NCI-H345 (cell line): ENCODE measurements at regions not wholly inside any gene's neighbourhood (a gene's known extent, or its start where the extent isn't known, plus 50 kb on each side); places are given as distances from the start of the nearest gene placed in this dataset.

Experiments used
- DNase-seq: peaks from one replicate; lab custom pipeline; 2025; lab: John Stamatoyannopoulos, UW

DNA sequence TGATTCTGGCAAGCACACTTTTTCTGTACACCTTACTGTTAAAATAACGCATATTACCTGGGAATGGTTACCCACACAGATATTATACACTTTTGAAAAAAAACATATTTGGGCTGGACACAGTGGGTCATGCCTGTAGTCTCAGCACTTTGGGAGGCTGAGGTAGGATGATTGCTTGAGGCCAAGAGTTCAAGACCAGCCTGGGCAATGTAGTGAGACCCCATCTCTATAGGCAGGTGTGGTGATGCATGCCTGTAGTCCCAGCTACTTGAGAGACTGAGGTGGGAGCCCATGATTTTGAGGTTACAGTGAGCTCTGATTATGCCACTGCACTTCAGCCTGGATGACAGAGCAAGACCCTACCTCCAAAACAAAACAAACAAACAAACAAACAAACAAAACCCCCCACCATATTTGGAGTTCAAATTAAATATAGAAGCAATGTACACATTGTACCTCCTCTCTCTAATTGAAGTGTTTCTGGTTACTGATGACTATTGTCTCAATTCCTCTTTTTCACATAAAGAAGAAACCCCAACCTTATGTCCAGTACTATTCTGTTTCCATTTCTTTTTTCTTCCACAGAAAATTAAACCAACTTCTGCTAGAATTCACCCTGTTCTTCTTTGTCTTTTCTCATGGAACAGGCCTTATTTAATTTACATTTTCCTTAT, 152.6 kb upstream of the UMPS start:
- DNase-seq = no peak

DNA sequence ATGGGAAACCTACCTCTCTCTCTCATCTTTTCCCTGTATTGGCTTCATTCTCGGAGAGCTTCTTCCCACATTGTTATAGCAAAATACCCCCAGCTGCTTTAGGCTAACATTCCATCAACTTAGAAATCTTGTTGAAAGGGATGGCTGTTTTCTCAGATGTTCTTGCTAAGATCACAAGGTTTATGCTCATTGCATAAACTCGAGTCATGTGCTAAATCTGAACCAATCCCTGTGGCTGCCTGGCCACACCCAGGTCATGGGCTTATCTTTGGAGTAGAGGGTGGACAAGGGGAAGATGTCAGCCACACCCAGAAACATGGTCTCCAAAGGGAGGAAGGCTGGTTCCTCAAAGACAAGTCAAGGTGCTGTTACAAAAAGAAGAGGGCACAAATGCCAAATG, 150.6 kb upstream of the UMPS start:
- DNase-seq = no peak

DNA sequence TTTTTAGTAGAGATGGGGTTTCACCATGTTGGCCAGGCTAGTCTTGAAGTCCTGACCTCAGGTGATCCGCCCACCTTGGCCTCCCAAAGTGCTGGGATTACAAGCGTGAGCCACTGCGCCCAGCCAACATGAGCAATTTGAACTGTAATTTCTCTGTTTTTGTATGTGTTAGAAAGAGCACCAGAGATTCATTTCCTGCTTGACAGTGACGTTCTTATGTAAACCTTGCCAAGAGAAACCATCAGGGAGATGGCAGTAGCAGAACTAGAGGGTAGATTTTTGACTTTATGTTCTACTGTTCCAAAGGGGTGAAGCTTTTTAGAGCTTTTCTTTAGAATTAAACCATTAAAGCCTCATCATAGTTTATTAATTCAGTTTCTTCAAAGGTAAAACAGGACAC, 148.1 kb upstream of the UMPS start:
- no peak for DNase-seq

DNA sequence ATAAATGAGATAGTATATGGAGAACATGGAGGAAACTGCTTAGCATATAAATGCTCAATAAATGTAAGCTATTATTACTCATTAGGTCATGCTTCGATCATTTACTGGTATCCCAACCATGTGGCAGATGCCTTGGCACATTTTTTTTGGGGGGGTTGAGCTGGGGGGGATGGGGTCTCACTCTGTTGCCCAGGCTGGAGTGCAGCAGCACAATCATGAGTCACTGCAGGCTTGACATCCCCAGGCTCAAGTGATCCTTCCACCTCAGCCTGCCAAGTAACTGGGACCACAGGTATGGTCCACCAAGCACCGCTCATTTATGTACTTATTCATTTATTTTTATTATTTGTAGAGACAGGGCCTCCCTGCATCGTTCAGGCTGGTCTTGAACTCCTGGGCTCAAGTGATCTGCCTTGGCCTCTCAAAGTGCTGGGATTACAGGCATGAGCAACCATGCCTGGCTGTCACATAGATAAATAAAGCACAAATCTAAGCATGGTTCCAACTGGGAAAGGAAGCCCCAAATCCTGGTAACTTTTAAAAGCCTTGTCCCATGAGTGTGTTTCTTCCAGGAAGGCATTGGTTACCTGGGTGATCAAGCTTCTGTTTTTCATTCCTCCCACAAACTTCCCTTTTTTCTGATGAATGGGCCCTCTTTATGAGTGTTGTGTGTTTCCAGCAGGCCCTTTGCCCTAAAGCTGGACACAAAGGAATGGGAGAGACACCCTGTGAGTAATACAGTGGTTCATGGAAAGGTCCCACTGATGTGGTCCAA, 147.4 kb upstream of the UMPS start:
- no peak for DNase-seq

DNA sequence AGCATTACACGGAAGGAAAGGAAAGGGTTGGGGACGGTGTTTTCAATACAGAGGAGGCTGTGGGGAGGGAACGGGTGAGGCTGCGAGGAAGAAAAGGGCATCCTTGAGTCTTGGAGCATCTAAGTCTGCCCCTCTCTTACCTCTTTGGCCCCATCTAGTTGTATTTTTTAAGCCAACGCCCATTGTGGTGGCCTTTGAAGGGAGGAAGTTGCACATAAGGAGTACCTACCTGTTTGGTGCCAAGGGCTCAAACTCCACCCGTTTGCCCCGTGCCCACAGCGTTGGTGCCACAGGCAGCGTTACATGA, 146.1 kb upstream of the UMPS start:
- no peak for DNase-seq

DNA sequence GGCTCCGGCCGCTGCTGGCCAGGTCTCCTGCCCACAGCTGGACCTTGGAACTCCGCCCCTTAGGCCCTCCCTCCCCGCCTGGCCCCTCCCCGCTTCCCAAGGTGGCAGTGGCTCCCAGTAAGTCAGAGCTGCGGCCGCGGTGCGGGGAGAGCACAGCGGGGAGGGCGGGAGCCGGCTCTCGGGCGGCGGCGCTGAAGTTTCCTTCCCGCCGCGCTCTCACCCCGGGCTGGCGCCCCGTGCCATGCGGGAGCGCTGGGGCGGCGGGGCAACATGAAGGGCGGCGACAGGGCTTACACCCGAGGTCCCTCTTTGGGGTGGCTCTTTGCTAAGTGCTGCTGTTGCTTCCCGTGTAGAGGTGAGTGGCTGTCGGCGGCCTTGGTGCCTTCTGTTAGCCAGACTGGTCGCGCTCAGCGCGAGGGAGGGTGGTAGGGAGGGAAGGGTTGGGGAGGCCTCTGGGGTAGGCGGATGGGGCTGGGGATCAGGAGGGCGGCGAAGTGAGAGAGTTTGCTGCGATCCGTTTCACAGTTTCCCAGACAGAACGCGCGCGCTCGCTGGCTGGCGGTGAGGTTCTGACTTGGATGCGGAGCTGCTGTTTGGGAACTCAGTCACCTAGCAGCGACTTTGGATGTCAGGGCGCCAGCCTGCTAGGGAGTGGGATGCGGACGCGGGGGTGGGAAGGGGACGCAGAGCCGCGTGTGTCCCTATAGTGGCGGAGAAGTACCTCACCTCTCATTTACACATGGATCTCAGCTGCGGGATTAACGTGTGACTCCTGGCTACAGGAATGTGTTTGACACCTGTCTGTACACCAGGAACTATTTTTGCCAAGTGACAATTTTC, 145.5 kb upstream of the UMPS start:
- DNase-seq = no peak

DNA sequence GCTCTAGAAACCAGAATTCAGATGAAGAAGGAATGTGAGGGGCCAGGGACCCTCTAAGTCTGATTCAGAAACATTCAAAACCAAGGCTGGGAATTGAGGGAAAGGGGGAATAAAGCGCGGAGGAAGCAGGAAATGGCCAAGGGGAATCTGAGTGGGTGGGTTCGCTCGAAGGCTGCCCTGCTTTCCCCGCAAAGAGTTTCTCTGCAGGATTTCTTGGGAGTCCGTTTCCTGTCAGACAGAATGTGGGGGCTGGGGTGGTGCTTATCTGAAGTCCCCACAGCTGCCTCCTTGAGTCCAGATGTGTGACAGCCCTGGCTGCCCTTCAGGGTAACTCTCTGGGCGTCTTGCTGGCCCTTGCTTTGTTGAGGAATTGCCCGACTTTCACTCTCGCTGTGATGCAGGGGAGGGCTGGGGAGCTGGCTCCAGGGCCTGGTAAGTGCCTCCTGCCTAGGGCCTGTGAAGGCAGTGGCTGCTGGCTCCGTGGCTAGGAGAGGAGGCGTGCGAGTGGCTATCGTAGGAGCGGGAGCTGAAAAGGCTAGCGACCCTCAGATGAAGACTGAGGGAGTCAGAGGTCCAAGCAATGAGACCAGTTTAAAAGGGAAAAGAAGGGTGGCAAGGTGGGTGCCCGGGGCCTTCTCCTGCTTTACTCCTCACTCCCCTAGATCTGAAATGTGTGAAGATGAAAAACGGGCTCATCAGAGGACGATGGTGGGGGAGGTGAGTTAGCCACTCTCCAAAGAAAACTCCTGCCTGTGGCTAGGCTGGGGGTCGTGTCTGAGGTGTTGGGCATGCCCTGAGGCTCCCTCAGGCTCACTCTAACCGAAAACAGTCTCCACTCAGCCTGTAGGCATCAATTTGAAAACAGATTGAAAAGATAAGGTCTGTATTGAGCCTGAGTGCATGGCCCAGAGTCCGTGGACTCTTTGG, 143.9 kb upstream of the UMPS start:
- DNase-seq = no peak

DNA sequence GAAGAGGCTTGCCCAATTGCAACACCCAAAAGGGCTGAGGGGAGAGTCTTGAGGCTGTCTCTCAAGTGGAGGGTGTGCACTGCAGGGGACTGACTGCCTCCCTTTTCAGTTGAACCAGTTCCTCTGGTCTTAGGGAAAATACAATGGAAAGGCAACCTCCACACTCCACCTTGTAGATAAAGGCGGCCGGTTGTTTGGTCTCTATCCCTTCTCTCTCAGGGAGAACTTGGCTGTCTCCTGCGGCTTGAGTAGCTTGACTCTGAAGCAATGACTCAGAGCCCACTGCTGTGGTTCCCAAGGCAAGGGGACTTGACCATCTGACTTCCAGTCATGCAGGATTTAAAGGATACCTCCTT, 143.2 kb upstream of the UMPS start:
- DNase-seq = no peak

DNA sequence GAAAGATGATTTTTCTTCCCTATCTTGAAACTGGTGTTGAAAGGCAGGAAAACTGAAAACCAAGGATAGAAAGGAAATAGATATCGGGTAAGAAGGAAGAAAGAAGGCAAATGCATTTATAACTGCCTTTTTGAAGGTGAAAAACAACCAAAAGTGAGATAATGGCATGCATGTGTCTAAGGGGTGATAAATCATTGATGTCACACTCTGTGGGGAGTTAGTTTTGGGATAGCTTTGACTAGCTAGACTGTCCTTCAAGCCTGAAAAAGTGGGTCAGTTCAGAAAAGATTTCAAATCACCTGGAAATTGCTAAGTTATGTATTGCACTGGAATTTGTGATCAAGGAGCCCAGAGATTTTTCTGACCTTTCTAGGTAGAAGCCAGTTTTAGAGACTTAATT, 142.2 kb upstream of the UMPS start:
- no peak for DNase-seq

DNA sequence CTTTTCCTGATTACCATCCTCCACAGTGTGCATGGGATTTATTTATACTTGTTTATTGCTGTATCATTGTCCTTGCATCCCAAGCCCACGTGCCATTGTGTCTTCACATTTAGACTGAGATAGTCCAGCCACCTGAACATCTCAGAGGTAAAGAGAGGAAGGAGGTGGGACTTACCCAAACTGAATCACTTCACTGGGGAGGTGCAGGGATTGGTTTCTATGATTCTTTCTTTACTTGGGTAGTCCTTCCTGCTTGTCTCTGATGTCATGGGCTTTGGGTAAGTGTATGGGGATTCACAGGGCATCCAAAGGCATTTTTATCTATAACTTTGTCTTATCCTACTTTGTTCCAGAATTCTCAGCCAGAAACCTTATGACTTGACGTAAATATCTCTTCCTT, 141.5 kb upstream of the UMPS start:
- no peak for DNase-seq

DNA sequence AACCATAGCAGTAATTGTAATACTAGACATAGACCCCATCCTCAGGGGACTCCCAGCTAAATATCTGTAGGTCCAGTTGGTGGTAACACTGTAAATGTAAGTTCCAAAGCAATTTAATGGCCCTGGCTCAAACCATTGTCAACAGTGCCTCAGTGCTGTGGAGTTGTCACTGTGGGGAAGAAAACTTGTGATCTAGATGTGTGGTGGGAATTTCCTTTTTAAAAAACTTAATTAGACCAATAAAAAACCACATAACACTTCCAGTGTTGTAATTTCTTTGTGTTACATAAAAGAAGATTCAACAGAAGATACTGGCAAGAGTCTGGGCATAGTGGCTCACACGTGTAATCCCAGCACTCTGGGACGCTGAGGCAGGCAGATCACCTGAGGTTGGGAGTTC, 138.6 kb upstream of the UMPS start:
- DNase-seq = no peak

DNA sequence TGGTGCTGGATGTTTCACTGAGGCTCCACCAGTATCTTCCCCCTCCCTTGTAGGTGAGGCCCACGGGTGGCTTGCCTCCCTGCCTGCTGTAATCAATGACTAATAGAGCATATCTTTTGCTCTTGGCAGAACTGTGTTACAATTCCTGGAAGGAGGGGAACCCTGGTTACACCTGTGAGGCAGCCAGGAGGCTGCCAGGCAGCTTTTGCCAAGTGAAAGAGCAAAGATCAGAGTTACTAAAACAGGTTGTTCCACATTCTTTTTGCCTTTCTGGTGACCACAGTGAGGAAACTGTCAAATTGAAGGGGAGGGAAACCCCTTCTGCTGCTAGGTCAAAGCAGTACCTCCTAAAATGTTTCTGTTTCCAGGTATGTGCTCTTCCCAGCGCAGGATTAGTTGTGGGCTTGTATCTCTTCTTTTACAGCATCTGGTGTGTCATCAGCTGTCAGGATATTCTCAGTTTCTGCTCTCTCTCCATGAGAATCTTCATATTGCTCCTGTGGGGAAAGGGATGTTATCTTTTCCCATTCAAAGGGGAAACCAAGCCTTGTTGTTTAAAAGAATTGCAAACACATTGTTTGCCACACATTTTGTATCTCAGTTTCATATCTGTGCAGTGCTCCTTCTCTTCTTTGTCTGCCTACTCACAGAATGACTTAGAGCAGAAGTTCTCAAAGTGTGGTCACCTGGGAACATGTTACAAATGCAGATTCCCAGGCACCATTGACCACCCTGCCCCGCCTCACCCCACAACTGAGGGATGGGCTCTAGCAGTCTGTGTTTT, 137.4 kb upstream of the UMPS start:
- no peak for DNase-seq

DNA sequence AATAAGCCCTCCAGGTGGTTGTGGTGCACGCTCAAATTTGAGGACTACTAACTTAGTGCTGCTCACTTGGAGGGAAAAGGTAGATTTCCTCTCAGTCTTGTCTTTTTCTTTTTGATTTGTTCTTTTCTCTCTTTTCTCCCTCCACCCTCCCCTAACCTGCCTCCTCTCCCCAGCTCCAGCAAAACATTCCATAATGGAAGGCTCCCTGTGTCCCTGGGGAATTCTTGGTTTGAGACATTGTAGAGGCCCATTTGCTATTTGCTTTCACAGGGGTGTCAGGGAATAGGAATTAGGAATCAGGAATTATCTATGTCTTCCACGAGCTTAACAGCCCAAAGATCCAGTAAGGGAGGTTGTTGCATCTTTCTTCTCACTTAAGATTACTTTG, 136.8 kb upstream of the UMPS start:
- no peak for DNase-seq

DNA sequence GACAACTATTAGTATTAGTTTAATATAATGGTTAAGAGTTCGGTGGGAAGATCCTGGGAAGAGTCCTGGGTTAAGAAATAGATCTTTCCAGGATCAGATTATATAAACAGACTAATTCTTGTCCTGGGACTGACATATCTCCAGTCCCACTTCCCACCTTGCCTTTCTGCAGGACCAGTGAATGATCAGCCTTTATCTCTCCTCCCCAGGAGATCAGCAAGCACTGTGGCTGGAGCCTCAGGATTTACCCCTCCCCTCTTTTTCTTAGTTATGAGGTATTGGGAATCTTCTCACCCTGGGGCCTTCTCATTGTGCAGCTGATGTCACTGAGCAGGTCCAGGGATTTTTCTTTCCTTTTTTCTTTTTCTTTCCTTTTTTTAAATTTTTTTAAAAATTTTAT, 135.7 kb upstream of the UMPS start:
- no peak for DNase-seq

DNA sequence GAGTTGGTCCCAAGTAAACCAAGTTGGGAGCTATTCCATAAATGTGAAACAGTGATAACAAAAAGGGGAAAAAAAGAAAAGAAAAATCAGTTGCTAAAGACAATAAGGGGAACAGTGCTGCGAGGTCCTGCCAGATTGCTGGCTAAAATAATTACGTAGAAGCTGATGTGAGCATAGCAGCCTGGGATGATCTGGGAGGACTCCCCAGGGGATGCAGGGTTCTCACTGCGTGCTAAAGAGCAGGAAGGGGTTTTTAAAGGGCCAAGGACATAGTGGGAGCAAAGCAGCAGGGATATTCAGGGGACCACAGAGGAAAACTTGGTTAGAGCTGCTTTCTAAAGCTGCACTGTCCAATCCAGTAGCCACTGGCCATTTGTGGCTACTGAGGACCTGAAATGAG, 133.0 kb upstream of the UMPS start:
- no peak for DNase-seq

DNA sequence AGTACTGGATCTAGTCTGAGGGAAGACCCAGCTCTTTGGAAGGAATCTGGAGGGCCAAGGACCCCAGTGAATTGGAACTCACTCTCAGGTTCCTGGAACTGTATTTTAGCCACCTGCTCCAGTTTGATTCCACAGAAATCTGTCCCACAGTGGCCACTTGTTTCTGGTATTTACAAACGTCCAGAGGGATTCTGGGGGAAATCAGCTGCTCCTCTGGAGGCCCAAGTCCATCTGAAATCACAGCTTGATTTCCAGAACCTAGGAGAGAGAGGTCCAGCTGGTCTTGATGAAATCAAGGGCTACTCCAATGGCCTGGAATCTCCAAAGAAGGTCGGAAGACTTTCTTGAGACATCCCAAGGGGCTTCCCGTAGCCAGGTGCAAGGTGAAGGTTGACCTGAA, 132.3 kb upstream of the UMPS start:
- DNase-seq = no peak

DNA sequence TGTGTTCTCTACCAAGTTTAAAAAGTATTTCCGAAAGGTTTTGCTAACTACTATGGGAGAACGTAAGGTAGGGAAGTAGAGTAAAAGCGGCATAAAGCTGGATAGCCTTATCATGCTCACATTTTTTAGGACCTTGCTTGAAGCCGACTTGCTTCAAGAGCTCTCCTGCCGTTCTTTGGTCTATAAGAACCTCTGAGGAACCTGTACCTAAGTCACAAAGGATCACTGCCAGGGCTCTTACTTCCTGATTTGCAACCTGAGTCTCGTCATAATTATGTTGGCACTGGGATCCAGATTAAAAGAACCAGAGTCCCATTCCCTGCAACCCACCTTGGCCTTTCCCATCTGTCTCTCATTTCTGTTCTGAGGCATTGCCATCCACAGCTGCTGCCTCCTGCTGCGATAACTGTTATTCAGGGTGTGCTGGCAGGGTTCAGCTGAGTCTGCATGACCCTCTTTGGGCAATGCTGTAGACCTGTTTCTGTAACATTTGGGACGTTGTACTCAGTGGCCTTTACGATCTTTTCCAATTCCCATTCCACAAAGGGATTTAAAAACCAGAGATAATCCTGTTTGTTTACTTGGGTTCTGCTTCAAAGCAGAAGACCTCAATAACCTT, 131.0 kb upstream of the UMPS start:
- DNase-seq = no peak

DNA sequence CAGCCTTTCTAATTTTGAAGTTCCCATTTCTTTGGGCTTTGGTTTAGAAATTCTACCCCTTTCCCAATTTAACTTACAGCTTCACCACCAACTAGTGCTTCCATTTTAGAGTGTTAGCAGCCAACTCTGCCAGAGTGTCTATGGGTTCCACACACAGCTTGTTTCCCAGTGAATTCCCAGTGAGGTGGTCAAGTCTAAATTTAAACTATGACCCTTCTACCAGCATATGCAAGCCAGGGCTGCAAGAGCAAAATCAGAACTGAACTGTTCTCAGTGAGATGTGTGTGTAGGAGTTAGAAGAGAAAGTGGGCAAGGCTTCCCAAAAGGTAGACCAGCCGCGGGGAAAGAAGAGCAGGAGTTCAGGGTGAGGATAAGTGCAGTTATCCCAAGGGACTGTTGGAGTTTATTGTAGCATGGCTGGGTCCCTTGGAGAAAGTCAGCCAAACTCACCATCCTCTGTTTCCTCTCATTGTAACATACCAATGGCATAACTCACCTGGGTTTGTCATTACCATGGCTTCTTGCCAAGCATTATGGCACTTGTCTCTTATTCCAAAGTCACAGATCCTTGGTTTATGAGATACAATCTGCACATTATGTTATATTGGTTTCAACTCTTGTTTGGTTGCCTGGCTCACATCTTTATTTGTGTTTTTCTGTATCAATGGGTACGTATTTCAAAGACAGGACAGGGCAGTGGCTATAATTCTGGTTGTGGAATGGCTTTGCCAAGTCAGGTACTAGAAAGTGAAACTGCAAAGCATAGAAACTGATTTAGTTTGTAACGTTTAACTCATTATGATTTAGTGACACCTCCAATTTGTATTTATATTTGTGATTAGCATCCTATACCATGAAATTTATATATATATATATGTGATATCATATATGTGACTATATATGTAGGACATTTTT, 130.2 kb upstream of the UMPS start:
- DNase-seq = no peak

DNA sequence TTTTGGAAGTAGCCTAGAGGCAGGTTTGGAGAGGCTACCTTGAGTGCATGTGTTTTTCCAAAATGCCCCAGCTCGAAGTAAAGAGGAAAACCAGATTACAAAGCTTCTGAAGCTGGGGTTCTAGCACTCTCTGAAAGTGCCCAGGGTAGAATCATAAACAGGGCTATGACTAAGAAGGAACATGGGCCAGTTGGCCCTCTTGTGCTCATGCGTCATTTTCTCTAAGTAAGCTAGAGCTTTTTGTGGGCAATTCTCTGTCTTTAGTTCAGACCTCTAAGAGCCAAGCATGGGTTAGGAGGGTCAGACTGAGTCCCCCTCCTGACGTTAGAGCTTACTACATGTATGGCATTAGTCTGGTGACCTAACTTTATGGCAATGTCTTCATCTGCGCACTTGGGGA, 129.5 kb upstream of the UMPS start:
- no peak for DNase-seq

DNA sequence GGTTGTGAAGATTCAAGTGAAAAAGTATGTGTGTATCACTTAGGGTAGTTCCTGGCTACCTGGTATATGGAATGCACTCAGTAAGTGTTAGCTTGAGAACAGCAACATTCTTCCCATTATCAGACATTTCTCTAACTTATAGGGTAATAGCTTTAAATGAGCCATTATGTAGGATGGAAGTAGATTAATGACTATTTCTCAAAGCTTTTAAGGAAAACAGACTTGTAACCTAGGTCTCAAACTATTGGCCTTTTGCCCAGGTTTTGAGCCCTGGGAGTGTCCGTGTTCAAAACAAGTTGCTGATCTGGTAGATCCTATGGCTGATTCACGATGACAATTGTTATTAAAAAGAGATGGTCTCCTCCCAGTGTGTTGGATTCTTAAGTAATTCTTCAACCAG, 129.1 kb upstream of the UMPS start:
- no peak for DNase-seq
